GM11168 (cell line): ENCODE measurements at regions not wholly inside any gene's neighbourhood (a gene's known extent, or its start where the extent isn't known, plus 50 kb on each side); places are given as distances from the start of the nearest gene placed in this dataset.

ENCODE experiments used
- in situ Hi-C: fragments of 300-500 bp; cut with MboI; formaldehyde crosslinking; loops from one replicate; pipeline ENCODE4 v1.12.0; 2022; ENCODE audit warnings: low sequenced_read_pairs; ENCODE audit not compliant: unreplicated experiment

DNA sequence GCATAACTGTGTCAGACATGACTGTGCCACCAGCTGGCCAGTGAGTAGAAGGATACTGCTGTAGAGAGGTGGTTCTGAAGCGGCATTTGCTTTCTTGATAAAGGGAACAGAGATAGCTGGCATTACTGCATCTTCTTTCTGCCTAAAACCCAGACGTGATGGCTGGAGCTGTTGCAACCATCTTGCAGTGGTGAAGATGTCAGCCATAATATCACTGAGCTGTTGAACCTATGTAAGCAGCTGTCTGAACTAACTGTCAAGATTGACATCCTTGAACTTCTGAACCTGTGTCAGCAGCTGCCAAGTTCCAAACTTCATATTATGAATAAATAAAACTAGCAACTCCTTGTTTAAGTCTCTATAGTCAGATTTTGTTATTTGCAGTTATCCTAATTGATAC, 88.9 kb upstream of the LNX1 start:
- in situ Hi-C loops, result loop anchor here (25.0 kb wide), 1 partner anchor 532 kb away; no protein-coding TSS in a partner anchor

DNA sequence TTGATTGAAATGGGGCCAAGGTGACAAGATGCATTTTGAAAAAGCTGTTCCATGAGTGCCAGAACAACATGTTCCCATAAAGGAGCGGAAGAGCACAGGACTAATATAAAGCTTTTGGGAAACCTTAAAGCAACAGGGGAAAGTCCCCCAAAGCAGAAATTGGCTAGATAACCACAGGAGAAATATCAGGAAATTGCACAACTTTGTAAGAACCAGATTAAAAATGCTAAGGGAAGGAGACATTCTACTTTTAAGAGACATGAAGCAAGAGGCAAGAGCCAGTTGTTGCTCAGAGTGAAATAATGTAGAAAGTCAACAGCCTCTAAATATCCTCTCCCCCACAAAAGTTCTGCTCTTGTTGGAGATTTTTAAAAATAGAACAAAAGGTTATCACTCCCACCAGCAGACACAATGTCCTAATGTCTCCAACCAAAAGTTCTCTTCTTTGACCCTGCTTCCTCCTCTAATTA, 85.2 kb upstream of the LNX1 start:
- in situ Hi-C loops, result loop anchor here (25.0 kb wide), 1 partner anchor 536 kb away; no protein-coding TSS in a partner anchor

DNA sequence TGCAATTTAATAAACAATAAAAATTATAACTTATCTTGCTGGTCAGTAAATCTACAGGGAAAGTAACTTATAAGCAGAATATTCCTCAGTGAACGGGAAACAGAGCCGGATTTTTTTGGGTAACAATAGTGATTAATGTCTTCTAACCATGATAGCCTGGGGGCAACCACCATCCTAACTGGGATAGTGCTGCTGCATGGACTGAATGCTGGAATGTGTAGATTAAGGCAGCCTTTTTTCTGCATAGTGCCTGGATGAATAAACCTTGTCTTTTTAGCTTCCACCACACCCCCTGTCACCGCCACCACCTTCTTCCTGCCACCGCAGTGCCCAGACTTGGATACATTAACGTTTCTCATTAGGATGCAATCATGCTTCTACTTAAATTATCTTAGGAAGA, 83.6 kb upstream of the LNX1 start:
- in situ Hi-C loops, result loop anchor here (25.0 kb wide), 1 partner anchor 537 kb away; no protein-coding TSS in a partner anchor

DNA sequence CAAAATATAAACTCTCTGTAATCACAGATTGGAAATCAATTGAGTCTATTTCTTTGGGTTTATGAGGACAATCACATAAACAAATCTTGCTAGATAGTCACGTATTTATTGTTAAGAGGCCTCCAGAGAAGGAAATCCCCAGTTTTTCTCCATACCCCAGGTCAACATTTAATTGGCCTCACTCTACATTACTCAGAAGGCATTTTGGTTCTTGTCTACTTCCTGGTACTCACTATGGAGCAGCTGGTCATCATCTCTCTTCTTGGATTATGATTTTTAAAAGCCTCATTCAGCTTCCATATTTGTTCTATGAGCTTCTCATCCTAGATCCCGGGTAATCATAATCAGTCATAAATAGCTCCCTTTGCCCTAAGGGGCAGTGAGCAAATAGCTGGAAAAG, 81.6 kb upstream of the LNX1 start:
- in situ Hi-C loops, result no loop called here

DNA sequence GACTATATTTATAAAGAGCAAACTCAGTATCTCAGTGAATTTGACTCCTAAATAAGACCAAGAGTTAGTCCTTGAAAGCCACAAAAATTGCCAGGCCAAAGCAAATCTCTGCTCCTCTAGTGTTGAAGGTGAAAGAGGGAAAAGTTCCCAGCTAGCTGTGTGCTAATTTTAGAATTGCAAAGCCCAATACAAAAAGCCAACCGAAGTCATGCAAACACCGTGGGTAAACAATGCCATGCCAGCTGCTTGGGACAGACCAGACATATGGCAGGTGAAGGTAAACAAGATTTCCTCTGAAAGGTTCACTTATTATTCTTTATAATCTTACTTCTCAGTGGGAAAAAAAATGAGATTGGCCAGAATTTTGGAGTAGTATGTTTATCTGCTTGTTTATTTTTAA, 80.5 kb upstream of the LNX1 start:
- in situ Hi-C loops, result no loop called here

DNA sequence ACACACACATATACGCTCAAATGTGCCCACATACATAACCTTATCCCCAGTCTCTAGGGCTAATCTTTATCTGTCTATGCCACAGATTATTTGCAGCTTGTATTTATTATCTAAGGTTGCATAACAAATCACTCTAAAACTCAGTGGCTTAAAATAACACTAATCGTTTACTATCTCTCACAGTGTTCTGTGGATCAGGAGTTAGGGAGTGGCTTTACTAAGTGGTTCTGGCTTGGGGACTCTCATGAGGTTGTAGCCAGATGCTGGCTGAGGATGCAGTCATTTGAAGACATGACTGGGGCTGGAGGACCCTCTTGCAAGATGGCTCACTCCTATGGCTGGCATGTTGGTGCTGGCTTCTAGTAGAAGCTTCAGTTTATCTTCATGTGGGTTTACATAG, 68.5 kb upstream of the LNX1 start:
- in situ Hi-C loops, result no loop called here

DNA sequence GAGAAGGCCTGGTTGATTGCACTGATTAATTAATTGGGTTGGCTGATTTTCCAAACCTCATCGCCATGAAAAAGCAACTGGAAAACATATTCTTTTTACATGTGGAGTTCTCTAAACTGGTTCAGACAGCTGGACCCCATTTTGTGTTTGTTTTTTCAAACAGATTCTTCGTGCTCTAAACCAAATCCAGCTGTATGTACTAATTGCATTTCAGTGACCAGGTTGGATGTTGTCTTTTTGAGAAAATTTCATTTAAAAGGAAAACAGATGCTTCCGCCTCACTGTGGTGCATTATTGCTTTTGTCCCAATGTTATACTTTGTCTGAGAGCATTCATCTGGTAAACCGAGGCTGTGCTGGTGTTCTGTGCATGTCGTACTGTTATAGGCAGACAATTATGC, 67.8 kb upstream of the LNX1 start:
- in situ Hi-C loops, result no loop called here

DNA sequence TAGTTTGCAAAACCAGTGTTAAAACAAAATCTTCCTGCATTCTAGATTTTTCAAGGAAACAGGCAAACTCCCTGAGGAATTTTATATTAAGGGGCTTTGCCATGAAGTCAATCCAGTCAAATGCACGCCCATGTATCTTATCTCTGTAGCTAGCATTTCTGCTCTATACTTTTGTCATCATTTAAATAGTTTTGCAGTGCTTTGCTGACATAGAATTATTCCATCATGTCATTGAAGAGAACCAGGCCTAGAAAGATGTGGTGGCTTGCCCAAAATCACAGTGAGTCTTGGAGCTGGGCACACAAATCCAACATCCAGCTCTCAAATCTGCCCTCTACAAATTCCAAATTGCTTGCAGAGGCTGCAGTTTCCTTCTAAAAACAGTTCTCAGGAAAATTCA, 66.7 kb upstream of the LNX1 start:
- in situ Hi-C loops, result no loop called here

DNA sequence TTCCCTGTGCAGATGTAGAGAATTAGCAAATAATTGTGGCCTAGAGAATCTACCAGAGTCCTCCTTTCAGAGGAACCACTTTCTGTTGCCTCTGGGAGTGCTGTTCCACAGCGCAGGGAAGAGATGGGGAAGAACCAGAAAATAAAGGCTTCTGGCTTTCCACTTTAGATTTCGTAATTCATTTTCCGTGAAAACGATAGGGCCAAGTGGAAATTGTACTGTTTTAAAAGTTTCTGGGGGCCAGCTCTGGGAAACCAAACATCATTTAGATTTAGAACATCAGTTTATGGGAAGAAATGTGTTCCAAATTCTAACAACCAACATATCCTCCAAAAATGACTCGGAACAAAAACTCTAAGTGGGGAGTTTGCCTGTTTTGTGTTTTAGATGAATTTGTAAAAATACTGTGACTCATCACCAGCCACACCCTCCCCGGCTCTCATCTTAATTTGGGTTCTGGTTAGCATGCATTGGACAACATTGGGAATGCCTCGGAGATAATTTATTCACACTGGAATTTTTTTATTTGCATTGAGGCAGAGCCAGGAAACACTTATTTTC, 65.2 kb upstream of the LNX1 start:
- in situ Hi-C loops, result no loop called here

DNA sequence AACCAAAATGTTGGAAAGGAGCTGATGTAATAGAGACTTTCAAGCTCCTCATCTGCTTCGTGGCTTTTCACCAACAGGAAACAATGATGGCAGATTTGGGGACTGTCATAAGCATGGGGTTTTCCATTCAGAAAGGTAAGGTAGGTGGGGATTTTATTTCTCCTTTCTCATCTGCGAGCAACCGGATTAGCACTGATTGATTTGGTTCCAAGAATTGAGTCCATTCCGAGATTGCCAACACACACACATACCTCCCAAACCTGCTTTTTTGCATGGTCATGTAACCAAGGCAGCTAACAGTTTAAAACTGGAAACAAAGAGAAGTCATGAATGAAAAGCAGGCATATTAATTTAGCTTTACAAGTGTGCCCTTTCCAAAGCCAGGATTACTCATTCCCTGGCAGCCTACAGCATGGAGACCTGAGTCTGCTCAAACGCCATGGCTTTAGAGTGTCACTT, 63.0 kb upstream of the LNX1 start:
- in situ Hi-C loops, result no loop called here

DNA sequence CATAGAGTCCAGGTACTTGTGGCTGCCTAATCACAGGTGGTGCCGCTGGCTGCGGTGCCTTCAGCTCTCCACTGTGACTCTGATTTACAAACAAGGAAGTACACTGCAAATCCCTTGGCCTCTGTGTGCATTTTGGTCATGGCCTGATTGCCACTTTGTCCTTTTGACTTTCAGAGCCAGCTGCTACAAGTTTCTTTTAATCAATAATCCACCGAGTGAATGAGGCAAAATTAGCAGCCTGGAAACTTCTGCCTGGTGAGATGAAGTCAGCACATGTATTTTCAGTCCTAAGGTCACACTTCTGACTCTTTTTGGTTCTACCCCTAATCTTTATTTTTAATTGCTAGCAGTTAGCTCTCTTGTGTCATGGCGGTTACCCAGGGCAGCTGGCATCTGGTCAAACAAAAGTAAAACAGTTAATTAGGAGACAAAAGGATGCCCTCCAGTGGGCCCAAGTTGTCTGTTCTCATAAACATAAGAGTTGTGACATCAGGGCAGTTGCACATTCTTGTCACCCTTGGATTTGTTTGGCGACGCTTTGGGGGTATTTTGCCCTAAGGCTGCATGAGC, 62.3 kb upstream of the LNX1 start:
- in situ Hi-C loops, result no loop called here

DNA sequence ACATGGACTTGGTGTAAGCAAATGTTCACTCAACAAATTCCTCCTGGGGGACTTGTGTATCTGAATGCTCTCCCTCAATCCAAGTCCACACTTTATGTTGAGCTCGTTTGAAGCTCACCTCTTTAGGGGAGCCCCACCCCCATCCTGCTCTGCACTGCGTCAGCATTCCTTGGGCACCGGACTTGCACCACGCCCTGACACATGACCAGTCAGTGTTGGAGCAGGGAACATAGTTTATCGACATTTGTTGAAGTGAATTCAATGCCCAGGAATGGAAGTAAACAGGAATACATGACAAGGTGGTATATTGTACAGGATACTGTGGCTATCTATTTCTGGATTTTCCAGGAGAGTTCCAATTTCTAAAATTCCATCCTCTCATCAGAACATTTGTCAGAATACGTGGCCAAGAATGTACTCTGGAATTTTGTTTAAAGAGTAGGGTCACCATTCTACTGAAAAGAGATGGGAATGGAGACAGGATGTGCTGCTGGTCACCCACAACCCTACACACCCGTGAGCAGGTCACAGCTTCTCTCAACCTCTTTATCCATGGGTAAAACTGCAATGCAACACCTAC, 60.0 kb upstream of the LNX1 start:
- in situ Hi-C loops, result no loop called here

DNA sequence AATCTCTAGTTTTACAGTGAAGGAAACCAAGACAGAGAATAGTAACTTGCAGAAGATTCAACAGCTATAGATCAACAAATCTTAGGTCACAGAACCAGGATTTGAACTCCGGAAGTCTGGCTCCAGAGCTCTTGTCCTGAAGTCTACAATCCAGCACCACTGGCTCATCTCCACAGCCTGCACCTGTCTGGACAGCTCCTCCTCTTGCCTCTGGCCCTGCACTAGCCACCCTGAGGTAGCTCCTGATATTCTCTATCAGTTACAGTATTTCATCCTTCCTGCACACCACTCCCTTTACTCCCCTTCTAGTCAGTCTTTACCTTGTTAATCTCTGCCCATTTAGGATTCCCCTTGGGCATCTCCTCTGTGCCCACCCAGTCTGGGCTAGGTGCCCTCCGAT, 58.1 kb upstream of the LNX1 start:
- in situ Hi-C loops, result no loop called here

DNA sequence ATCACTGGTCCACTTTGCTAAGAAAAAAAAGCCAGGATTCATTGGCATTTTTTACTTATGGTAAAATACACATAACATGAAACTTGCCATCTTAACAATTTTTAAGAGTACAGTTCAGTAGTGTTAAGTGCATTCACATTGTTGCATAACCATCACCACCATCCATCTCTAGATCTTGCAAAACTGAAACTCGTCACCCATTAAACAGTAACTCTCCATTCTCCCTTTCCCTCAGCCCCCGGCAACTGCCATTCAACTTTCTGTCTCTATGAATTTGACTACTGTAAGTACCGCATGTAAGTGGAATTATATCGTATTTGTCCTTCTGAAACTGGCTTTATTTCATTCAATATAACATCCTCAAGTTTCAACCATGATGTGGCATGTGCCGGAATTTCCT, 56.3 kb upstream of the LNX1 start:
- in situ Hi-C loops, result no loop called here

DNA sequence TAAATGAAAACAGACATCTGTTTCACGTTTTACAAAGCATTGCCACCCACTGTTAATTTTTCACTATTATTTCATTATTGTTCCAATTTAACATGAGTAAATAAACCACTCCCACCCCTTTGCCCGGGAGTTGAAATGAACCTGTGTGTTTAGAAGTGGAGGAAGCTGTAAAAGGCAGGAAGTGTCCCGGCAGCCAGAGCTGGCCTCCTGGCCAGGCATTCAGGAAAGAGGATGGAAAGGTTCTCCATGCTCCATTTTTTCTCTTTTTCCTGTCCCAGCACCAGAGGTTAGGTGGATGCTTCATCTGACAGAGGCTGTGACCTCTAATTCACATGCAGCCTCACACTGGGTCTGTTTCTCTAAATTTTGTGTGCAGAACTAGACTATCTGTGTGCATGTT, 55.5 kb upstream of the LNX1 start:
- in situ Hi-C loops, result no loop called here

DNA sequence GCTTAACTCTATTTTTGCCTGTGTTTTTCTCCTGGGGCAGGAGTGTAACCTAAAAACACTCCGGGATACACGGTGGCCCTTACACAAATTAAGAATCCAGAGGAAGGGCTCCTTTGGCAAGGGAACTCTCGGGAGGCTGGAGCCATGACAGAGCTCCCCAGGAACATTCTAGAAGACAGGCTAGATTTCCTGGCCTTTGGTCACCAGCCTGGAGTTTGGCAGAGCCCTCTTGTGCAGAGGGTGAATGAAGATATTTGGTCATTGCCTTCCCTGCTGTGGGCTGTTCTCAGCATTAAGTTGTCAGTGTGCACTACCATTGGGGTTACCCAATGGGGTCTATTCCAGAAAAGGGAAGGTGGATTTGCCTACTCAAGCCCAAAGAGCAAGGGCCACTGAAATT, 53.8 kb upstream of the LNX1 start:
- in situ Hi-C loops, result no loop called here

DNA sequence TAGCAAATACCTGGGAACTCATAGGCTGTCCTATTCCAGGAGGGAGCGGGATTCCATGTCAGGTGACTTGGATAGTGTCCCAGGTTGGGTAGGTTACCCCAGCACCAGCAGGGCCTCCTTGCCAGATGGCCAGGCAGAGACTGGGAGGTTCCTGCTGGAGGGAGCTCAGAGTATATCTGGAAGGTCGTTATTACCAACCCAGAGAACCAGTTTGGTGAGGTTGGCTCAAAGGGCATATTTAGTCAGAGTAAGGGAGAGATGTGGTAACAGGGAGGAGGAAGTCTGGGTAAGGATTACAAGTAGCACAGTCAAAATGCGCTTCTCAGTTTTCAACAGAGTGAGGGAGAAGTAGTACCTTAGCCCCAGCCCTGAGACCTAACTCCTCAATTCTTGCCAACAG, 53.3 kb upstream of the LNX1 start:
- in situ Hi-C loops, result no loop called here
